Liver (tissue), 8 donors: ENCODE measurements at regions not wholly inside any gene's neighbourhood (a gene's known extent, or its start where the extent isn't known, plus 50 kb on each side); places are given as distances from the start of the nearest gene placed in this dataset.

ENCODE experiments used
- DNase-seq: peaks from one replicate; pipeline ENCODE4 v3.0.0-alpha.2; 2017; ENCODE audit warnings: low spot score
- H3K27ac ChIP-seq, 2 donors: one replicate each; pipeline ENCODE4 v1.7.0; 2013; ENCODE audit warnings: inconsistent platforms in 2 of 2, low read length in 2 of 2, control low read depth in 1 of 2, low read depth in 1 of 2, mild to moderate bottlenecking in 1 of 2
- H3K27me3 ChIP-seq, 4 donors: one replicate each; pipeline versions ENCODE4 v1.6.1 to v1.7.0; 2013; ENCODE audit warnings: low read length in 3 of 4, inconsistent platforms in 1 of 4, mild to moderate bottlenecking in 1 of 4, moderate library complexity in 1 of 4; ENCODE audit not compliant: control insufficient read depth in 4 of 4, insufficient read depth in 4 of 4
- H3K36me3 ChIP-seq, 4 donors: one replicate each; pipeline versions ENCODE4 v1.6.1 to v1.7.0; 2013; ENCODE audit warnings: low read length in 3 of 4, mild to moderate bottlenecking in 3 of 4, low read depth in 1 of 4, moderate library complexity in 1 of 4; ENCODE audit not compliant: control insufficient read depth in 4 of 4, insufficient read depth in 3 of 4
- H3K4me1 ChIP-seq, 4 donors: one replicate each; pipeline versions ENCODE4 v1.6.1 to v1.7.0; 2013; ENCODE audit warnings: low read length in 3 of 4, mild to moderate bottlenecking in 3 of 4, moderate library complexity in 1 of 4; ENCODE audit not compliant: control insufficient read depth in 4 of 4, insufficient read depth in 4 of 4
- H3K4me3 ChIP-seq, 3 donors: one replicate each; pipeline versions ENCODE4 v1.6.1 to v1.7.0; 2013; ENCODE audit warnings: low read length in 3 of 3, control low read depth in 1 of 3, low read depth in 1 of 3, mild to moderate bottlenecking in 1 of 3
- H3K9ac ChIP-seq, 2 donors: one replicate each; pipeline ENCODE4 v1.7.0; 2013; ENCODE audit warnings: low read length in 2 of 2, mild to moderate bottlenecking in 2 of 2, moderate library complexity in 2 of 2, control low read depth in 1 of 2, low read depth in 1 of 2
- H3K9me3 ChIP-seq, 4 donors: one replicate each; pipeline versions ENCODE4 v1.6.1 to v1.7.0; 2013; ENCODE audit warnings: low read length in 3 of 4; ENCODE audit not compliant: control insufficient read depth in 4 of 4
- EGR1 ChIP-seq, 2 donors: IDR thresholded peaks; 2 replicates each; pipeline ENCODE4 v1.6.1; 2016 to 2018; ENCODE audit warnings: antibody characterized with exemption in 2 of 2, low read depth in 2 of 2
- FOXA1 ChIP-seq: IDR thresholded peaks from 2 replicates; pipeline ENCODE4 v1.6.1; 2016; ENCODE audit warnings: antibody characterized with exemption
- FOXA2 ChIP-seq: IDR thresholded peaks from 2 replicates; pipeline ENCODE4 v1.6.1; 2016; ENCODE audit warnings: antibody characterized with exemption
- GABPA ChIP-seq, 2 donors: IDR thresholded peaks in 1 of 2; conservative IDR thresholded peaks in 1 of 2; 2 replicates each; pipeline ENCODE4 v1.6.1; 2016; ENCODE audit warnings: antibody characterized with exemption in 2 of 2, mild to moderate bottlenecking in 1 of 2, moderate library complexity in 1 of 2
- HNF4A ChIP-seq, 2 donors: conservative IDR thresholded peaks; 2 replicates each; pipeline ENCODE4 v1.6.1; 2016; ENCODE audit warnings: antibody characterized with exemption in 2 of 2, mild to moderate bottlenecking in 2 of 2
- HNF4G ChIP-seq: IDR thresholded peaks from 2 replicates; pipeline ENCODE4 v1.6.1; 2016; ENCODE audit warnings: antibody characterized with exemption
- JUND ChIP-seq, 2 donors: IDR thresholded peaks; 2 replicates each; pipeline ENCODE4 v1.6.1; 2016; ENCODE audit warnings: antibody characterized with exemption in 2 of 2
- MAX ChIP-seq: IDR thresholded peaks from 2 replicates; pipeline ENCODE4 v1.6.1; 2016; ENCODE audit warnings: antibody characterized with exemption
- NR2F2 ChIP-seq: IDR thresholded peaks from 2 replicates; pipeline ENCODE4 v1.6.1; 2016; ENCODE audit warnings: antibody characterized with exemption
- RAD21 ChIP-seq, 2 donors: IDR thresholded peaks; 2 replicates each; pipeline ENCODE4 v1.6.1; 2016; ENCODE audit warnings: antibody characterized with exemption in 2 of 2, mild to moderate bottlenecking in 2 of 2
- RXRA ChIP-seq, 2 donors: IDR thresholded peaks; 2 replicates each; pipeline ENCODE4 v1.6.1; 2017 to 2018; ENCODE audit warnings: antibody characterized with exemption in 2 of 2, mild to moderate bottlenecking in 1 of 2
- SP1 ChIP-seq: IDR thresholded peaks from 2 replicates; pipeline ENCODE4 v1.6.1; 2018; ENCODE audit warnings: antibody characterized with exemption, mild to moderate bottlenecking
- TAF1 ChIP-seq: conservative IDR thresholded peaks from 2 replicates; pipeline ENCODE4 v1.6.1; 2016; ENCODE audit warnings: antibody characterized with exemption, mild to moderate bottlenecking
- YY1 ChIP-seq: IDR thresholded peaks from 2 replicates; pipeline ENCODE4 v1.6.1; 2016; ENCODE audit warnings: antibody characterized with exemption, mild to moderate bottlenecking
- WGBS: extraction: QIAGEN DNeasy Blood & Tissue Kit; methylation state at CpG from one replicate; pipeline ENCODE4 v1.1.7; 2013; 5-methylcytosine and 5-hydroxymethylcytosine counted together
- TF ChIP-seq, protein P1 (sequence below): IDR thresholded peaks from 2 replicates; pipeline ENCODE4 v1.6.1; 2016; ENCODE audit warnings: antibody characterized with exemption
- TF ChIP-seq, protein P2 (sequence below): IDR thresholded peaks from 2 replicates; pipeline ENCODE4 v1.6.1; 2016; ENCODE audit warnings: antibody characterized with exemption
- TF ChIP-seq, protein P3 (sequence below): fragments of 150-350 bp; IDR thresholded peaks from 2 replicates; pipeline ENCODE4 v1.5.1; 2017; ENCODE audit warnings: improper control_type of control experiment, low read depth, low read length; ENCODE audit not compliant: missing input control
- donor health status: healthy.
- donor health status: healthy.
- donor health status: healthy.
- donor health status: healthy.
- donor health status: healthy.

- TF ChIP-seq HNF4G (no peak), RXRA (IDR thresholded peaks at IDR 0.05) (no peak), SP1 (no peak), NR2F2 (no peak), YY1 (no peak)
- TF ChIP-seq, protein P1, sequence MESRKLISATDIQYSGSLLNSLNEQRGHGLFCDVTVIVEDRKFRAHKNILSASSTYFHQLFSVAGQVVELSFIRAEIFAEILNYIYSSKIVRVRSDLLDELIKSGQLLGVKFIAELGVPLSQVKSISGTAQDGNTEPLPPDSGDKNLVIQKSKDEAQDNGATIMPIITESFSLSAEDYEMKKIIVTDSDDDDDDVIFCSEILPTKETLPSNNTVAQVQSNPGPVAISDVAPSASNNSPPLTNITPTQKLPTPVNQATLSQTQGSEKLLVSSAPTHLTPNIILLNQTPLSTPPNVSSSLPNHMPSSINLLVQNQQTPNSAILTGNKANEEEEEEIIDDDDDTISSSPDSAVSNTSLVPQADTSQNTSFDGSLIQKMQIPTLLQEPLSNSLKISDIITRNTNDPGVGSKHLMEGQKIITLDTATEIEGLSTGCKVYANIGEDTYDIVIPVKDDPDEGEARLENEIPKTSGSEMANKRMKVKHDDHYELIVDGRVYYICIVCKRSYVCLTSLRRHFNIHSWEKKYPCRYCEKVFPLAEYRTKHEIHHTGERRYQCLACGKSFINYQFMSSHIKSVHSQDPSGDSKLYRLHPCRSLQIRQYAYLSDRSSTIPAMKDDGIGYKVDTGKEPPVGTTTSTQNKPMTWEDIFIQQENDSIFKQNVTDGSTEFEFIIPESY = no peak
- H3K4me1 ChIP-seq = no peaks in the 10 kb centered on the region
- H3K4me3 ChIP-seq = no peak overlapping the region
- H3K36me3 ChIP-seq = no peaks in the 10 kb centered on the region
- 79% methylated on average over 3 of the region's 3 CpGs for WGBS
- DNase-seq = no peak
- H3K27me3 ChIP-seq = no peaks in the 10 kb centered on the region
- no peak overlapping the region for H3K27ac ChIP-seq
- H3K9ac ChIP-seq = no peak overlapping the region
- H3K9me3 ChIP-seq = peaks cover 0 to 2% (median 0%) of the 10 kb centered on the region in 4 donors
Observed at GRCh38 chr1:222452031-222452430, 95.9 kb downstream of the HHIPL2 start.

DNA sequence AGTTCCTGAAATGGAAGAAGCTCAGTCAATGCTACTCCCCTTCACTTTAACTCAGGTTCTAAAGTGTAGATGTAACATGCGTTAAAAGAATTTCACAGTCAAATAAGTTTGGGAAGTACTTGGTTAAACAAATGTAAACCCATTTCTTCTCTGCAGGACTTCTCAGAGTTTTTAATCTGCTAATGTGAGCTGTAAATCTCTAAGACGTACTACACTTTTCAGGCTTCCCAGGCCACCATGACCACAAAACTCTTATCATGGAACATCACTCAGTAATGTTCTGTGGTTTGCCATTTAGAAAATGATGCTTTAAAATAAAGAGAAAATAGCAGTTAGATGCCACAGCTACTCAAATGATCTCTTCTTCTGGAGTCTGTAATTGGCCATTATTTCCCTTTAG lies 104.3 kb downstream of the HHIPL2 start:
- no peaks in the 10 kb centered on the region for H3K36me3 ChIP-seq
- H3K9ac ChIP-seq = no peak overlapping the region
- no peak for DNase-seq
- no peaks in the 10 kb centered on the region for H3K4me1 ChIP-seq
- no peak for TF ChIP-seq RXRA (IDR thresholded peaks at IDR 0.05)
- TF ChIP-seq, protein P2, sequence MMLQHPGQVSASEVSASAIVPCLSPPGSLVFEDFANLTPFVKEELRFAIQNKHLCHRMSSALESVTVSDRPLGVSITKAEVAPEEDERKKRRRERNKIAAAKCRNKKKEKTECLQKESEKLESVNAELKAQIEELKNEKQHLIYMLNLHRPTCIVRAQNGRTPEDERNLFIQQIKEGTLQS = no peak
- TF ChIP-seq, protein P3, sequence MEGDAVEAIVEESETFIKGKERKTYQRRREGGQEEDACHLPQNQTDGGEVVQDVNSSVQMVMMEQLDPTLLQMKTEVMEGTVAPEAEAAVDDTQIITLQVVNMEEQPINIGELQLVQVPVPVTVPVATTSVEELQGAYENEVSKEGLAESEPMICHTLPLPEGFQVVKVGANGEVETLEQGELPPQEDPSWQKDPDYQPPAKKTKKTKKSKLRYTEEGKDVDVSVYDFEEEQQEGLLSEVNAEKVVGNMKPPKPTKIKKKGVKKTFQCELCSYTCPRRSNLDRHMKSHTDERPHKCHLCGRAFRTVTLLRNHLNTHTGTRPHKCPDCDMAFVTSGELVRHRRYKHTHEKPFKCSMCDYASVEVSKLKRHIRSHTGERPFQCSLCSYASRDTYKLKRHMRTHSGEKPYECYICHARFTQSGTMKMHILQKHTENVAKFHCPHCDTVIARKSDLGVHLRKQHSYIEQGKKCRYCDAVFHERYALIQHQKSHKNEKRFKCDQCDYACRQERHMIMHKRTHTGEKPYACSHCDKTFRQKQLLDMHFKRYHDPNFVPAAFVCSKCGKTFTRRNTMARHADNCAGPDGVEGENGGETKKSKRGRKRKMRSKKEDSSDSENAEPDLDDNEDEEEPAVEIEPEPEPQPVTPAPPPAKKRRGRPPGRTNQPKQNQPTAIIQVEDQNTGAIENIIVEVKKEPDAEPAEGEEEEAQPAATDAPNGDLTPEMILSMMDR = no peak
- H3K27me3 ChIP-seq = no peaks in the 10 kb centered on the region
- no peaks in the 10 kb centered on the region for H3K9me3 ChIP-seq
- WGBS = 83% methylated on average over 2 of the region's 2 CpGs
- no peak overlapping the region for H3K4me3 ChIP-seq
- no peak overlapping the region for H3K27ac ChIP-seq

- Histone ChIP-seq H3K27ac (no peak overlapping the region), H3K9ac (no peak overlapping the region), H3K9me3 (no peaks in the 10 kb centered on the region), H3K4me3 (no peak overlapping the region), H3K36me3 (no peaks in the 10 kb centered on the region), H3K4me1 (no peaks in the 10 kb centered on the region), H3K27me3 (no peaks in the 10 kb centered on the region)
- no peak for DNase-seq
- 85% methylated on average over 5 of the region's 5 CpGs for WGBS
- TF ChIP-seq FOXA1 (no peak), RXRA (IDR thresholded peaks at IDR 0.05) (no peak), HNF4G (no peak), FOXA2 (no peak), MAX (no peak), JUND (IDR thresholded peaks at IDR 0.05) (no peak), YY1 (no peak), SP1 (no peak), EGR1 (IDR thresholded peaks at IDR 0.05; ENCODE audit: low read depth in 2 of 2) (no peak), RAD21 (IDR thresholded peaks at IDR 0.05) (no peak), NR2F2 (no peak), GABPA (IDR thresholded peaks at IDR 0.05 in 1 of 2, conservative IDR thresholded peaks at IDR 0.05 in 1 of 2) (no peak), TAF1 (no peak), HNF4A (conservative IDR thresholded peaks at IDR 0.05) (no peak)
- TF ChIP-seq, protein P1 = no peak
- TF ChIP-seq, protein P3 = no peak
Observed at GRCh38 chr1:222441066-222441465, 106.8 kb downstream of the HHIPL2 start.
